ENCODE measurements at regions not wholly inside any gene's neighbourhood (a gene's known extent, or its start where the extent isn't known, plus 50 kb on each side); places are given as distances from the start of the nearest gene placed in this dataset.

DNA sequence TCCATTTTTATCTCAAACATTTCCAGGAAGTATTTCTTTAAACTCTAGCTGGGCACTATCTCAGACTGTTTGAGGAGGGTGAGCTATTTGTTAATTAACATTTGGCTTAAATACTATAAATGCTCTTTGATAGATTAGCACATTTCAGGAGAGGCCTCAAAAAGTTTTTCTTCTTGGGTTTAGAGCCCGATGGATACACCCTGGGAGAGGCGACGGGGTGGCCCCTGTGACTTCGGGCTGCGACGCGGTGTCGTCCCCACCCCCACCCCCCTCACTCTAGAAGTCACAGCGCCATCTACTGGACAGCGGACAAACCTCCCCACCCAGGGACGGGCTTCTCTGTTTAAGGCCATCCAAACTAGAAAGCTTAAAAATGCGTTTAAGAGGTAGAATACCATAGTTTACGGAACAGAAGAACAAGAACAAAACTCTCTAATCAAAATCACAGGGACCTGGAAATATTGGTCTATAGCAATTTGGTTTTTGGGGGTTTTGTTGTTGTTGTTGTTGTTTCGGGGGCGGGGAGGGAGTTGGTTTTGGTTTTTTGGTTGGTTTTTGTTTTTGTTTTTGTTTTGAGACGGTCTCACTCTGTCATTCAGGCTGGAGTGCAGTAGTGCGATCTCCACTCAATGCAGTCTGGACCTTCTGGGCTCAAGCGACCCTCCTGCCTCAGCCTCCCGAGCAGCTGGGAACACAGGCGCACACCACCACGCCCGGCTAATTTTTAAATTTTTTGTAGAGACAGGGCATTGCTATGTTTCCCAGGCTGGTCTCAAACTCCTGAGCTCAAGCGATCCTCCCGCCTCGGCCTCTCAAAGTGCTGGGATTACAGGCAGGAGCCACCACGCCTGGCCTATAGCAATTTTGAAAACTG lies 254.4 kb downstream of the C16orf95 start:
- 42 to 44% (median 43%) methylated on average over 26 of the region's 26 CpGs for WGBS, 3 donors
- TF ChIP-seq, protein P1, sequence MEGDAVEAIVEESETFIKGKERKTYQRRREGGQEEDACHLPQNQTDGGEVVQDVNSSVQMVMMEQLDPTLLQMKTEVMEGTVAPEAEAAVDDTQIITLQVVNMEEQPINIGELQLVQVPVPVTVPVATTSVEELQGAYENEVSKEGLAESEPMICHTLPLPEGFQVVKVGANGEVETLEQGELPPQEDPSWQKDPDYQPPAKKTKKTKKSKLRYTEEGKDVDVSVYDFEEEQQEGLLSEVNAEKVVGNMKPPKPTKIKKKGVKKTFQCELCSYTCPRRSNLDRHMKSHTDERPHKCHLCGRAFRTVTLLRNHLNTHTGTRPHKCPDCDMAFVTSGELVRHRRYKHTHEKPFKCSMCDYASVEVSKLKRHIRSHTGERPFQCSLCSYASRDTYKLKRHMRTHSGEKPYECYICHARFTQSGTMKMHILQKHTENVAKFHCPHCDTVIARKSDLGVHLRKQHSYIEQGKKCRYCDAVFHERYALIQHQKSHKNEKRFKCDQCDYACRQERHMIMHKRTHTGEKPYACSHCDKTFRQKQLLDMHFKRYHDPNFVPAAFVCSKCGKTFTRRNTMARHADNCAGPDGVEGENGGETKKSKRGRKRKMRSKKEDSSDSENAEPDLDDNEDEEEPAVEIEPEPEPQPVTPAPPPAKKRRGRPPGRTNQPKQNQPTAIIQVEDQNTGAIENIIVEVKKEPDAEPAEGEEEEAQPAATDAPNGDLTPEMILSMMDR (IDR thresholded peaks at IDR 0.05) = peak; percentile 68
- ATAC-seq (peak; percentile 66 to 93 (median 80)), DNase-seq (peak in 1 of 2 donors; percentile 62)
- H3K27me3 ChIP-seq (ENCODE audit: insufficient read depth in 3 of 3, low read length in 2 of 3) = peaks cover 0 to 60% (median 3%) of the 10 kb centered on the region in 3 donors
- H3K27ac ChIP-seq = no peak overlapping the region
- no peak overlapping the region for H3K4me3 ChIP-seq
- H3K9me3 ChIP-seq = no peaks in the 10 kb centered on the region
- intact Hi-C loops (cut with DNase I) = loop anchor here (1.0 to 10.0 kb wide), 3 partner anchors 212 to 501 kb away; no protein-coding TSS in a partner anchor
- H3K4me1 ChIP-seq = no peaks in the 10 kb centered on the region
- H3K36me3 ChIP-seq (ENCODE audit: insufficient read depth in 1 of 2, low read depth in 1 of 2) = no peaks in the 10 kb centered on the region

DNA sequence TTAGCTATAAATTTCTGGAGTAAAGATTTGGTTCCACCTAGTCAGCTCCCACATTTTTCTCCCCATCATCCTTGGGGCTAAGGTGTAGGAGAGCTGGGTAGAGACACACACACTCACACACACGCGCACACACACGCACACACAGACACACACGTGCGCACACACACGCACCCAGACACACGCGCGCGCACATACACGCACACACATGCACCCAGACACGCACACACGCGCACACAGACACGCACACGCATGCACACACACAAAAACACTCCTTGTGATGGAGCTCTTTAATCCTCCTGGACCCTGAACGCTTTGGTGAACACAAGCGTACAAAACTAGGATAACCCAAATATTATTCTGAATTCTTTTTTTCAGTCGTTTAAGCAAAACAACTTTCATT lies 253.6 kb downstream of the C16orf95 start:
- H3K9me3 ChIP-seq = no peaks in the 10 kb centered on the region
- intact Hi-C loops (cut with DNase I) = loop anchor here (5.0 to 10.0 kb wide), 2 partner anchors 211 to 501 kb away; no protein-coding TSS in a partner anchor
- H3K4me3 ChIP-seq = no peak overlapping the region
- peaks cover 0 to 60% (median 5%) of the 10 kb centered on the region in 3 donors for H3K27me3 ChIP-seq (ENCODE audit: insufficient read depth in 3 of 3, low read length in 2 of 3)
- no peak for ATAC-seq
- 88 to 91% (median 90%) methylated on average over 19 of the region's 19 CpGs for WGBS, 3 donors
- H3K36me3 ChIP-seq (ENCODE audit: insufficient read depth in 1 of 2, low read depth in 1 of 2) = no peaks in the 10 kb centered on the region
- TF ChIP-seq, protein P1 (IDR thresholded peaks at IDR 0.05) = no peak
- DNase-seq = no peak
- no peak overlapping the region for H3K27ac ChIP-seq
- H3K4me1 ChIP-seq = no peaks in the 10 kb centered on the region

DNA sequence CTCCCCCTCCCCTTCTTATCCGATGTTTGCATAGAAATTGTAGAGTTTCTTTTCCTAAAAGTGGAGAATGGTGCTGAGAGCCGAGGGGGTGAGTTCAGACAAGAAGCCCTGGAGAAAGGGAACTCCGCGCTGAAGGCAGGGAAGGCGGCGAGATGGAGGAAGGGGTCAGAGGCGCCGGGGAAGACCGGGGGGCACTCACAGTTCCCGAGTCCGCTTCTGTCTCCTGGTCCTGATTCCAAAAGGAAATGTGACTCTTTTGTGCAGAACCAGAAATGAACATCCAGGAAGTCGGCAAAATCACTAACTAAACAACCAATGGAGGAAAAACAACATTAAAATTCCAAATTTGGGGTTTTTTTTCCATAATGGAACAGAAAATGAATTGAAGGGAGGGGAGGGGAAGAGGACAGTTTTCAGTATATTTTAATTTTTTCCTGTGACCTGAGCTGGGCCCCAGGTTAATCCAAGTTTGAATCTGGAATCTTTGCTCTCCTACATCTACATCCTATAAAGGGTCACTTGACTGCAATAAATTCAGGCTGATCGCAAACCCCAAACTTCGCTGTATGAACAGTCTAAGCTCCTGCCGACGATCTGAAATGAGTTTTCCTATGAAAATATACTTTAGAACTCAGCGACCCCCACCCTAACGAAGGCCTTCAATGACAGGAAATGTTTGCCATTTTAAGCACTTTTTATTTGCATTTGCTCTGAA lies 252.3 kb downstream of the C16orf95 start:
- H3K9me3 ChIP-seq = no peaks in the 10 kb centered on the region
- WGBS, 3 donors = 27 to 29% (median 28%) methylated on average over 18 of the region's 18 CpGs
- ATAC-seq (no peak), DNase-seq (no peak)
- TF ChIP-seq, protein P1 (IDR thresholded peaks at IDR 0.05) = no peak
- intact Hi-C loops (cut with DNase I) = loop anchor here (5.0 to 10.0 kb wide), 2 partner anchors 210 to 503 kb away; no protein-coding TSS in a partner anchor
- H3K27ac ChIP-seq = no peak overlapping the region
- peaks cover 0 to 71% (median 8%) of the 10 kb centered on the region in 3 donors for H3K27me3 ChIP-seq (ENCODE audit: insufficient read depth in 3 of 3, low read length in 2 of 3)
- no peaks in the 10 kb centered on the region for H3K36me3 ChIP-seq (ENCODE audit: insufficient read depth in 1 of 2, low read depth in 1 of 2)
- H3K4me3 ChIP-seq = no peak overlapping the region
- no peaks in the 10 kb centered on the region for H3K4me1 ChIP-seq

DNA sequence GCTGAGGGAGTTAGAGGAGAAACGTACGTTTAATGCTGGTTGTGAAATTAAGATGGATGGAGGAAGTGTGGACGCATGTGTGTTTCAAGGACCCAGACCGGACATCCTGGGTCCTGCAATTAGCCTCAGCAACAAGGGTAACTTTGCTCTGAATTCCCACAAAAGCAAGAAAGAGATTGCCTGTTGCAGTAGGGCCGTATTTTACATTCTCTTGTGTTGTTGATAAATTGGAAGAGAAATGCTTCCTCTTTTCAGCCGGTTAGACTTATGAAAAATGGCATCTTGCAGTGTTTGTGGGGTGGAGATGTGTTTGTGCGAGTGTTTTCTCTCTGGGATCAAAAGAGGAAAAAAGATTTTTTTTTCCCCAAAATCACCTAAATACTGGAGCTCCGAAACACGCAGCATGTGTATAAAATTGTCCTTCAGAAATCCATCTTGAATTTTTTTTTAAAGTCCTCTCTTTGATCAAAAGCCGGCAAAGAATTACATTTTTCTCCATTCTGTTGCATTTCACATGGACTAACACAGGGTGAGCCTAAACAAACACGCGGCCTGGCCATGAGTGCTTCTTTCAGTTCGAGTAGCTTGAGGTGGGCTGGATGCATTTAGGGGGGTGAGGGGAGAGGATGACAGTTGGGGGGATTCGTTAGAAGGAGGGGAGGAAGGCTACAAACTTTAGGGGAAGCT lies 251.6 kb downstream of the C16orf95 start:
- 48 to 56% (median 49%) methylated on average over 14 of the region's 14 CpGs for WGBS, 3 donors
- Histone ChIP-seq H3K4me3 (no peak overlapping the region), H3K9me3 (no peaks in the 10 kb centered on the region), H3K4me1 (no peaks in the 10 kb centered on the region), H3K27me3 (ENCODE audit: insufficient read depth in 3 of 3, low read length in 2 of 3) (peaks cover 0 to 78% (median 6%) of the 10 kb centered on the region in 3 donors), H3K27ac (no peak overlapping the region), H3K36me3 (ENCODE audit: insufficient read depth in 1 of 2, low read depth in 1 of 2) (no peaks in the 10 kb centered on the region)
- intact Hi-C loops (cut with DNase I) = loop anchor here in 1 of 2 donors (10.0 kb wide), 1 partner anchor 209 kb away; no protein-coding TSS in a partner anchor
- TF ChIP-seq, protein P1 (IDR thresholded peaks at IDR 0.05) = no peak
- ATAC-seq = no peak
- DNase-seq = no peak

Data from psoas muscle (tissue), 7 donors.